ENCODE measurements at regions not wholly inside any gene's neighbourhood (a gene's known extent, or its start where the extent isn't known, plus 50 kb on each side); places are given as distances from the start of the nearest gene placed in this dataset.

DNA sequence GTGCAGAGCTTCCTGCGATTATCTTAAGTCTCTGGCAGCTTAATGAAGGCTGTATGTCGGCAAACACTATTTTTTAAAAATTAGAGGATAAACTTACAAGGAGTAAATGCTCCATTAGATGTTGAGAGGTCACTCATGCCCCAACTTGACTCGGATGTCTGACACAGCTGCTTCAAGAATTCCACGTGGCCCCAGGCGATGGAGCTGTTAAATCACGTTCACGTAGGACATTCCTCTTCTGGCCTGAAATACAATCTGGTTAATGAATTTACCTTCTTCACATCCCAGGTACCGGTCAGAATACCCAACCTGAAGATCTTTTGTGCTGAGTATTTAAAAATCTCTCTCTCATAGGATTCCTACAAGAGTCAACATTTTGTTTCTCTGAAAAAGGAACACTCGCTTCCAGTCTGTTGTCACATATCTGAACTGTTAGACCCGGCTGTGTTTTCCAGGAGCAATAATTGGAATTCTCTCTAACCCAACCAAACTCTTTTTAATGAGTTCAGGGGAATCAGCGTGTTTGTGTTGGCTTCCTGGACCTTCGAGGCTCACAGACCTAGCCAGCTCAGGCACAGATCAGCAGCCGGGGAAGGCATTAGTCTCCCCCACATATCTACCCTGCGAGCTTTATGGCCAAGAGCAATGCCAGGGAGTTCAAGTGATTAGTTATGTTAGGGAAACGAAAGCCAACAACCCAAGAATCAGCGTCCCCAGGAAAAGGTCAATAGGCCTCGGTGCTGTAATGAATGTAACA lies 284.9 kb downstream of the FGFR2 start:
- TF ChIP-seq, protein P1, sequence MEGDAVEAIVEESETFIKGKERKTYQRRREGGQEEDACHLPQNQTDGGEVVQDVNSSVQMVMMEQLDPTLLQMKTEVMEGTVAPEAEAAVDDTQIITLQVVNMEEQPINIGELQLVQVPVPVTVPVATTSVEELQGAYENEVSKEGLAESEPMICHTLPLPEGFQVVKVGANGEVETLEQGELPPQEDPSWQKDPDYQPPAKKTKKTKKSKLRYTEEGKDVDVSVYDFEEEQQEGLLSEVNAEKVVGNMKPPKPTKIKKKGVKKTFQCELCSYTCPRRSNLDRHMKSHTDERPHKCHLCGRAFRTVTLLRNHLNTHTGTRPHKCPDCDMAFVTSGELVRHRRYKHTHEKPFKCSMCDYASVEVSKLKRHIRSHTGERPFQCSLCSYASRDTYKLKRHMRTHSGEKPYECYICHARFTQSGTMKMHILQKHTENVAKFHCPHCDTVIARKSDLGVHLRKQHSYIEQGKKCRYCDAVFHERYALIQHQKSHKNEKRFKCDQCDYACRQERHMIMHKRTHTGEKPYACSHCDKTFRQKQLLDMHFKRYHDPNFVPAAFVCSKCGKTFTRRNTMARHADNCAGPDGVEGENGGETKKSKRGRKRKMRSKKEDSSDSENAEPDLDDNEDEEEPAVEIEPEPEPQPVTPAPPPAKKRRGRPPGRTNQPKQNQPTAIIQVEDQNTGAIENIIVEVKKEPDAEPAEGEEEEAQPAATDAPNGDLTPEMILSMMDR (IDR thresholded peaks at IDR 0.05; ENCODE audit: low read length, missing control alignments): no peak
- no peak for DNase-seq (ENCODE audit: low read depth)
- no peak overlapping the region for H3K4me3 ChIP-seq (replicated peaks; ENCODE audit: low read depth, low read length)

- H3K4me3 ChIP-seq (replicated peaks; ENCODE audit: low read depth, low read length): no peak overlapping the region
- DNase-seq (ENCODE audit: low read depth): no peak
- TF ChIP-seq, protein P1 (IDR thresholded peaks at IDR 0.05; ENCODE audit: low read length, missing control alignments): no peak
Observed at GRCh38 chr10:121316432-121316831, 281.8 kb downstream of the FGFR2 start.

DNA sequence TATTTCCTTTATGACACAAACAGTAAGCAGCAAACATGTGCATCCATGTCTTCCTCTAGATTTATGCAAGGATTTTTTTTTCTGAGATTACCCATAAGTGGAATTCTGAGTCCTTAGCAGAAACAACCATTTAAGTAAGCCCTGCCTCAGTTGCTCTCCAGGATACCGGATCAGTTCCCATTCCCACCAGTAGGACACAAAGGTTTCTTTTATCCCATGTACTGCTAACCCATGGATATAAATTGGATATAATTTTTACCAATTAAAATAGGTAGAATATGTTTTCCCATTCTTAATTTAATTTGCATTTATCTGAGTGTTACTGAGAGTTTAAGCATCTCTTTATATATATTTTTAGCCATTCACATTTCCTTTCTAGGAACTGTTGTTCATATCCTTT lies 280.9 kb downstream of the FGFR2 start:
- H3K4me3 ChIP-seq (replicated peaks; ENCODE audit: low read depth, low read length): no peak overlapping the region
- TF ChIP-seq, protein P1 (IDR thresholded peaks at IDR 0.05; ENCODE audit: low read length, missing control alignments): no peak
- no peak for DNase-seq (ENCODE audit: low read depth)

DNA sequence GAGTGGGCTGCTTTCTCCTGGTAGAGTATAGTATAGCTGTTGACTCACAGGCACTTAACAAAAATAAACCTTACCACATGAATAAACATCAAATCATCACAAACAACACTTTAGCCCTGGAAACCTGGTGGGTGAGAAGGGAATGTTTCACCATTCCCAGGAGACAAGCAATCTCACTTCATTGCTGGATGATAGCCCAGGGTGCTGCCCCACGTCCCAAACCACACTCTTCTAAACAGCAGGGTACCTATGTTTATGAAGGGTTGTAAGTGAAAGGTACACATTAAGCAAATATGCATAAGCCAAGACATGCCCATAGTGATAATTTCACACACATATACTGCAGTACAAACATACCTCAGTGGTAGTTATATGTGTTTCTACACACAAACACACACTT lies 276.2 kb downstream of the FGFR2 start:
- TF ChIP-seq, protein P1 (IDR thresholded peaks at IDR 0.05; ENCODE audit: low read length, missing control alignments): no peak
- H3K4me3 ChIP-seq (replicated peaks; ENCODE audit: low read depth, low read length): no peak overlapping the region
- no peak for DNase-seq (ENCODE audit: low read depth)

GRCh38 chr10:121322776-121323175 lies 275.5 kb downstream of the FGFR2 start:
- no peak overlapping the region for H3K4me3 ChIP-seq (replicated peaks; ENCODE audit: low read depth, low read length)
- DNase-seq (ENCODE audit: low read depth): no peak
- TF ChIP-seq, protein P1 (IDR thresholded peaks at IDR 0.05; ENCODE audit: low read length, missing control alignments): no peak

DNA sequence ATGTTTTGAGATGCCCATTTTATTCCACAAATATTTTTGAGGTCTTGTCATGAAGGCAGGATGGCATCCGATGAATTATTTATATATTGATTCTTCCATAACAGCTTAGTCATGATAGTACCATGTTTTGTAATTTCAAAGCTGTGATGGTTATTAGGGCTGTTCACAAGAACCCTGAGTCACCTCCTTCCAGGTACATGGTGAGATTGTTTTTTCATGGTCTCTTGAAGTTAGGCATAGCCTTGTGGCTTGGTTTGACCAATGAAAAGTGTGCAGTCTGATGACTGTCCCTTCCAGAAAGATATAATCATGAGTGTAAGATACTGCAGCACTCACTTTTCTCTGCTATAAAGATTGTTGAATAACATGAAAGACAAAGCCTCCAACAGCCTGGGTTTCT lies 274.8 kb downstream of the FGFR2 start:
- no peak overlapping the region for H3K4me3 ChIP-seq (replicated peaks; ENCODE audit: low read depth, low read length)
- TF ChIP-seq, protein P1 (IDR thresholded peaks at IDR 0.05; ENCODE audit: low read length, missing control alignments): no peak
- no peak for DNase-seq (ENCODE audit: low read depth)

DNA sequence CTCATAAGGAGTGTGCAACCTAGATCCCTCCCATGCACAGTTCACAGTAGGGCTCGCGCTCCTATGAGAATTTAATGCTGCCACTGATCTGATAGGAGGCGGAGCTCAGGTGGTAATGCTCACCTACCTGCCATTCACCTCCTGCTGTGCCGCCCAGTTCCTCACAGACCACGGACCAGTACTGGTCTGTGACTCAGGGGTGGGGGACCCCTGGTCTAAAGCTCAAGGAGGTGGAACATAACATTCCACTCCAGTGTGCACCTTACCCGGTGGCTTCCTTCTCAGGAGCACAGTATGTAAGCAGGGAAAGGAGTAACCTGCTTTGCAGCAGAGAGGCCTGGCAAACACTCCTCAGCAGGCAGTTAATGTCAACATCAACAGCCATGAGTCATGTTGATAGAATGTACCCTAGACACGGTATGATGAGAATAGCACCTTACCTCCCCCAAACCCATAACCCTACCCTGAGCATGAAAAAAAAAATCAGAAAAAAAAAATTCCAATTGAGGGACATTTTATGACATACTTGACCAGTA lies 273.5 kb downstream of the FGFR2 start:
- H3K4me3 ChIP-seq (replicated peaks; ENCODE audit: low read depth, low read length): no peak overlapping the region
- TF ChIP-seq, protein P1 (IDR thresholded peaks at IDR 0.05; ENCODE audit: low read length, missing control alignments): no peak
- no peak for DNase-seq (ENCODE audit: low read depth)
